ENCODE measurements at regions not wholly inside any gene's neighbourhood (a gene's known extent, or its start where the extent isn't known, plus 50 kb on each side); places are given as distances from the start of the nearest gene placed in this dataset.

GRCh38 chr12:126185025-126185424 lies 1119.8 kb downstream of the AACS start:
- no peak for DNase-seq (ENCODE audit: low read depth, low spot score)

- DNase-seq (ENCODE audit: low read depth, low spot score), result no peak
Observed at GRCh38 chr12:126189856-126190255, 1124.6 kb downstream of the AACS start.

GRCh38 chr12:126191031-126191891 lies 1126.0 kb downstream of the AACS start:
- DNase-seq (ENCODE audit: low read depth, low spot score), result peak; percentile 55

- DNase-seq (ENCODE audit: low read depth, low spot score), result no peak
Observed at GRCh38 chr12:126191949-126192348, 1126.7 kb downstream of the AACS start.

GRCh38 chr12:126193190-126193589 lies 1128.0 kb downstream of the AACS start:
- no peak for DNase-seq (ENCODE audit: low read depth, low spot score)

- DNase-seq (ENCODE audit: low read depth, low spot score), result no peak
Observed at GRCh38 chr12:126196263-126196662, 1131.0 kb downstream of the AACS start.

GRCh38 chr12:126198516-126198915 lies 1133.3 kb downstream of the AACS start:
- DNase-seq (ENCODE audit: low read depth, low spot score), result no peak

GRCh38 chr12:126198966-126199692 lies 1133.9 kb downstream of the AACS start:
- DNase-seq (ENCODE audit: low read depth, low spot score), result peak; percentile 73

GRCh38 chr12:126201981-126202537 lies 1136.8 kb downstream of the AACS start:
- no peak for DNase-seq (ENCODE audit: low read depth, low spot score)

GRCh38 chr12:126204326-126204725 lies 1139.1 kb downstream of the AACS start:
- DNase-seq (ENCODE audit: low read depth, low spot score), result no peak

- DNase-seq (ENCODE audit: low read depth, low spot score), result no peak
Observed at GRCh38 chr12:126210026-126210425, 1144.8 kb downstream of the AACS start.

GRCh38 chr12:126210448-126210847 lies 1145.2 kb downstream of the AACS start:
- DNase-seq (ENCODE audit: low read depth, low spot score), result no peak

GRCh38 chr12:126212824-126213223 lies 1147.6 kb downstream of the AACS start:
- no peak for DNase-seq (ENCODE audit: low read depth, low spot score)

GRCh38 chr12:126218697-126219096 lies 1153.5 kb downstream of the AACS start:
- DNase-seq (ENCODE audit: low read depth, low spot score), result no peak

GRCh38 chr12:126219139-126219538 lies 1153.9 kb downstream of the AACS start:
- DNase-seq (ENCODE audit: low read depth, low spot score), result no peak

GRCh38 chr12:126219654-126220279 lies 1154.5 kb downstream of the AACS start:
- no peak for DNase-seq (ENCODE audit: low read depth, low spot score)

- DNase-seq (ENCODE audit: low read depth, low spot score), result no peak
Observed at GRCh38 chr12:126224032-126224431, 1158.8 kb downstream of the AACS start.

- no peak for DNase-seq (ENCODE audit: low read depth, low spot score)
Observed at GRCh38 chr12:126228936-126229335, 1163.7 kb downstream of the AACS start.

- no peak for DNase-seq (ENCODE audit: low read depth, low spot score)
Observed at GRCh38 chr12:126232711-126233110, 1167.5 kb downstream of the AACS start.

- DNase-seq (ENCODE audit: low read depth, low spot score), result no peak
Observed at GRCh38 chr12:126233625-126234024, 1168.4 kb downstream of the AACS start.

- no peak for DNase-seq (ENCODE audit: low read depth, low spot score)
Observed at GRCh38 chr12:126243814-126244440, 1178.7 kb downstream of the AACS start.

GRCh38 chr12:126247936-126248335 lies 1182.7 kb downstream of the AACS start:
- peak; percentile 23 for DNase-seq (ENCODE audit: low read depth, low spot score)
